ENCODE measurements at regions not wholly inside any gene's neighbourhood (a gene's known extent, or its start where the extent isn't known, plus 50 kb on each side); places are given as distances from the start of the nearest gene placed in this dataset.

GRCh38 chr4:126448086-126448845 lies 1133.5 kb downstream of the FAT4 start:
- ATAC-seq (ENCODE audit: low FRiP score in 2 of 2), result peak in 1 of 2 donors; percentile 77

GRCh38 chr4:126451237-126451873 lies 1136.6 kb downstream of the FAT4 start:
- Histone ChIP-seq H3K36me3 (no peaks in the 10 kb centered on the region), H3K4me3 (no peak overlapping the region), H3K27ac (no peak overlapping the region), H3K27me3 (no peaks in the 10 kb centered on the region), H3K9me3 (no peaks in the 10 kb centered on the region), H3K4me1 (no peaks in the 10 kb centered on the region)
- no peak for DNase-seq
- ATAC-seq (ENCODE audit: low FRiP score in 2 of 2), result peak in 1 of 2 donors; percentile 46
- TF ChIP-seq EP300 (IDR thresholded peaks at IDR 0.05) (no peak), POLR2A (IDR thresholded peaks at IDR 0.05) (no peak), POLR2AphosphoS5 (IDR thresholded peaks at IDR 0.05) (no peak), CTCF (IDR thresholded peaks at IDR 0.05) (no peak)
- WGBS, 2 donors, result 81 to 86% methylated on average over 2 of the region's 2 CpGs

More at GRCh38 chr4:126448086-126448845, 1133.5 kb downstream of the FAT4 start:
- H3K4me1 ChIP-seq, result no peaks in the 10 kb centered on the region
- H3K4me3 ChIP-seq, result no peak overlapping the region
- DNase-seq, result no peak
- H3K27me3 ChIP-seq, result no peaks in the 10 kb centered on the region
- H3K9me3 ChIP-seq, result no peaks in the 10 kb centered on the region
- H3K36me3 ChIP-seq, result no peaks in the 10 kb centered on the region
- 86 to 93% methylated on average over 7 of the region's 7 CpGs for WGBS, 2 donors
- no peak overlapping the region for H3K27ac ChIP-seq
- TF ChIP-seq POLR2AphosphoS5 (IDR thresholded peaks at IDR 0.05), result no peak

- H3K4me3 ChIP-seq, result no peak overlapping the region
- 85 to 90% methylated on average over 4 of the region's 4 CpGs for WGBS, 2 donors
- no peak for ATAC-seq (ENCODE audit: low FRiP score in 2 of 2)
- DNase-seq, result no peak
- H3K4me1 ChIP-seq, result no peaks in the 10 kb centered on the region
- no peak for TF ChIP-seq POLR2AphosphoS5 (IDR thresholded peaks at IDR 0.05)
- TF ChIP-seq EP300 (IDR thresholded peaks at IDR 0.05), result no peak
- TF ChIP-seq POLR2A (IDR thresholded peaks at IDR 0.05), result no peak
- TF ChIP-seq CTCF (IDR thresholded peaks at IDR 0.05), result no peak
- no peaks in the 10 kb centered on the region for H3K36me3 ChIP-seq
- H3K27ac ChIP-seq, result no peak overlapping the region
- no peaks in the 10 kb centered on the region for H3K27me3 ChIP-seq
- no peaks in the 10 kb centered on the region for H3K9me3 ChIP-seq
Measured at GRCh38 chr4:126455865-126456264, 1141.1 kb downstream of the FAT4 start.

- 83 to 86% methylated on average over 1 of the region's 1 CpG for WGBS, 2 donors
Measured at GRCh38 chr4:126458993-126459392, 1144.2 kb downstream of the FAT4 start.

More at GRCh38 chr4:126458993-126459392, 1144.2 kb downstream of the FAT4 start:
- DNase-seq (no peak), ATAC-seq (ENCODE audit: low FRiP score in 2 of 2) (no peak)
- H3K9me3 ChIP-seq, result no peaks in the 10 kb centered on the region
- TF ChIP-seq POLR2AphosphoS5 (IDR thresholded peaks at IDR 0.05), result no peak
- no peak for TF ChIP-seq POLR2A (IDR thresholded peaks at IDR 0.05)
- TF ChIP-seq EP300 (IDR thresholded peaks at IDR 0.05), result no peak
- TF ChIP-seq CTCF (IDR thresholded peaks at IDR 0.05), result no peak
- H3K36me3 ChIP-seq, result no peaks in the 10 kb centered on the region
- H3K4me1 ChIP-seq, result no peaks in the 10 kb centered on the region
- H3K4me3 ChIP-seq, result no peak overlapping the region
- H3K27me3 ChIP-seq, result no peaks in the 10 kb centered on the region
- no peak overlapping the region for H3K27ac ChIP-seq
